PFSK-1 (cell line): ENCODE measurements at regions not wholly inside any gene's neighbourhood (a gene's known extent, or its start where the extent isn't known, plus 50 kb on each side); places are given as distances from the start of the nearest gene placed in this dataset.

Source experiments
- FOXP2 ChIP-seq: optimal IDR thresholded peaks from 2 replicates; pipeline ENCODE3; 2011; ENCODE audit warnings: borderline replicate concordance, control low read depth, inconsistent platforms; ENCODE audit not compliant: insufficient read depth; ENCODE audit errors: extremely low read length, extremely low read depth
- POLR2AphosphoS5 ChIP-seq: IDR thresholded peaks from 2 replicates; pipeline ENCODE4 v1.6.1; 2012; ENCODE audit warnings: low read depth, mild to moderate bottlenecking, control low read depth, low read length, moderate library complexity
- REST ChIP-seq, 2 experiments: IDR thresholded peaks; 2 replicates each; pipeline versions ENCODE4 v1.6.1 to v1.8.0; 2011 to 2012; ENCODE audit warnings: low read depth in 2 of 2, low read length in 2 of 2, control low read depth in 1 of 2, inconsistent platforms in 1 of 2, mild to moderate bottlenecking in 1 of 2, moderate library complexity in 1 of 2; ENCODE audit not compliant: insufficient read depth in 1 of 2
- SIN3A ChIP-seq: IDR thresholded peaks from 2 replicates; pipeline ENCODE4 v1.6.1; 2012; ENCODE audit warnings: mild to moderate bottlenecking, low read length, moderate library complexity, borderline replicate concordance; ENCODE audit not compliant: insufficient read depth
- TAF1 ChIP-seq: IDR thresholded peaks from 2 replicates; pipeline ENCODE4 v1.6.1; 2012; ENCODE audit warnings: low read length, control low read depth, borderline replicate concordance; ENCODE audit not compliant: insufficient read depth

- TF ChIP-seq FOXP2, result no peak
- TF ChIP-seq TAF1, result no peak
- no peak for TF ChIP-seq REST (IDR thresholded peaks at IDR 0.05; ENCODE audit: insufficient read depth in 1 of 2, low read depth in 2 of 2, low read length in 2 of 2)
- no peak for TF ChIP-seq POLR2AphosphoS5
- no peak for TF ChIP-seq SIN3A
Measured at GRCh38 chr4:123624959-123625358, 228.4 kb downstream of the SPRY1 start.

GRCh38 chr4:123628288-123628687 is 231.7 kb downstream of the SPRY1 start:
- TF ChIP-seq REST (IDR thresholded peaks at IDR 0.05; ENCODE audit: insufficient read depth in 1 of 2, low read depth in 2 of 2, low read length in 2 of 2) (no peak), TAF1 (no peak), FOXP2 (no peak)

GRCh38 chr4:123631786-123632692 is 235.4 kb downstream of the SPRY1 start:
- TF ChIP-seq POLR2AphosphoS5, result no peak
- no peak for TF ChIP-seq FOXP2
- no peak for TF ChIP-seq SIN3A
- no peak for TF ChIP-seq REST (IDR thresholded peaks at IDR 0.05; ENCODE audit: insufficient read depth in 1 of 2, low read depth in 2 of 2, low read length in 2 of 2)
- TF ChIP-seq TAF1, result no peak

GRCh38 chr4:123632693-123633030 is 236.1 kb downstream of the SPRY1 start:
- no peak for TF ChIP-seq REST (IDR thresholded peaks at IDR 0.05; ENCODE audit: insufficient read depth in 1 of 2, low read depth in 2 of 2, low read length in 2 of 2)
- TF ChIP-seq POLR2AphosphoS5, result no peak
- no peak for TF ChIP-seq FOXP2
- TF ChIP-seq SIN3A, result no peak
- TF ChIP-seq TAF1, result no peak
